ENCODE measurements at regions not wholly inside any gene's neighbourhood (a gene's known extent, or its start where the extent isn't known, plus 50 kb on each side); places are given as distances from the start of the nearest gene placed in this dataset.

GRCh38 chr4:59643682-59644081, 1556.4 kb upstream of the ADGRL3 start:
- Histone ChIP-seq H3K36me3 (ENCODE audit: low read depth, low read length) (no peaks in the 10 kb centered on the region), H3K9ac (ENCODE audit: low read length) (no peak overlapping the region), H3K79me2 (ENCODE audit: low read length) (no peaks in the 10 kb centered on the region), H3K27me3 (ENCODE audit: low read length) (no peaks in the 10 kb centered on the region), H3K9me3 (ENCODE audit: low read length) (peaks cover 5% of the 10 kb centered on the region; the same call in 1 of the 2 replicates), H3K27ac (ENCODE audit: low read length) (no peak overlapping the region), H3K4me2 (ENCODE audit: low read length) (no peak overlapping the region), H3K4me3 (ENCODE audit: low read length) (no peak overlapping the region), H3K4me1 (ENCODE audit: insufficient read depth, low read length) (no peaks in the 10 kb centered on the region), H4K20me1 (ENCODE audit: low read length) (no peaks in the 10 kb centered on the region), H2AFZ (ENCODE audit: low read length) (no peak overlapping the region), H3K9me2 (replicated peaks; ENCODE audit: low read length) (no peaks in the 10 kb centered on the region), H3F3A (ENCODE audit: low read length, unreplicated experiment) (no peaks in the 10 kb centered on the region)
- ChIA-PET CTCF (no interaction called here), POLR2A (ENCODE audit: unreplicated experiment) (no interaction called here)
- intact Hi-C loops (cut with micrococcal nuclease), result no loop called here
- TF ChIP-seq EZH2 (IDR thresholded peaks at IDR 0.05; ENCODE audit: low read length, unreplicated experiment) (no peak), EZH2phosphoT487 (IDR thresholded peaks at IDR 0.05; ENCODE audit: borderline replicate concordance, low read length) (no peak), CTCF (conservative IDR thresholded peaks at IDR 0.05; ENCODE audit: low read depth, low read length) (no peak)
- no TSS peak for BruUV-seq (replicated peaks)
- ATAC-seq (no peak), DNase-seq (no peak)

- ATAC-seq (no peak), DNase-seq (no peak)
- no peak overlapping the region for H3K9ac ChIP-seq (ENCODE audit: low read length)
- no TSS peak for BruUV-seq (replicated peaks)
- H3K79me2 ChIP-seq (ENCODE audit: low read length), result no peaks in the 10 kb centered on the region
- H2AFZ ChIP-seq (ENCODE audit: low read length), result no peak overlapping the region
- H3K27me3 ChIP-seq (ENCODE audit: low read length), result no peaks in the 10 kb centered on the region
- peaks cover 5% of the 10 kb centered on the region; the same call in 1 of the 2 replicates for H3K9me3 ChIP-seq (ENCODE audit: low read length)
- H3K27ac ChIP-seq (ENCODE audit: low read length), result no peak overlapping the region
- H3K36me3 ChIP-seq (ENCODE audit: low read depth, low read length), result no peaks in the 10 kb centered on the region
- H3K4me1 ChIP-seq (ENCODE audit: insufficient read depth, low read length), result no peaks in the 10 kb centered on the region
- intact Hi-C loops (cut with micrococcal nuclease), result no loop called here
- no peak for TF ChIP-seq EZH2phosphoT487 (IDR thresholded peaks at IDR 0.05; ENCODE audit: borderline replicate concordance, low read length)
- TF ChIP-seq CTCF (conservative IDR thresholded peaks at IDR 0.05; ENCODE audit: low read depth, low read length), result no peak
- no peak for TF ChIP-seq EZH2 (IDR thresholded peaks at IDR 0.05; ENCODE audit: low read length, unreplicated experiment)
- no peaks in the 10 kb centered on the region for H3F3A ChIP-seq (ENCODE audit: low read length, unreplicated experiment)
- no peaks in the 10 kb centered on the region for H3K9me2 ChIP-seq (replicated peaks; ENCODE audit: low read length)
- POLR2A ChIA-PET (ENCODE audit: unreplicated experiment), result no interaction called here
- CTCF ChIA-PET, result no interaction called here
- H3K4me3 ChIP-seq (ENCODE audit: low read length), result no peak overlapping the region
- no peak overlapping the region for H3K4me2 ChIP-seq (ENCODE audit: low read length)
- no peaks in the 10 kb centered on the region for H4K20me1 ChIP-seq (ENCODE audit: low read length)
Measured at GRCh38 chr4:59644765-59645164, 1555.4 kb upstream of the ADGRL3 start.

GRCh38 chr4:59646082-59646481, 1554.0 kb upstream of the ADGRL3 start:
- intact Hi-C loops (cut with micrococcal nuclease), result no loop called here
- Histone ChIP-seq H3K79me2 (ENCODE audit: low read length) (no peaks in the 10 kb centered on the region), H3K4me3 (ENCODE audit: low read length) (no peak overlapping the region), H3K36me3 (ENCODE audit: low read depth, low read length) (no peaks in the 10 kb centered on the region), H4K20me1 (ENCODE audit: low read length) (no peaks in the 10 kb centered on the region), H3F3A (ENCODE audit: low read length, unreplicated experiment) (no peaks in the 10 kb centered on the region), H3K9ac (ENCODE audit: low read length) (no peak overlapping the region), H3K27ac (ENCODE audit: low read length) (no peak overlapping the region), H3K9me2 (replicated peaks; ENCODE audit: low read length) (no peaks in the 10 kb centered on the region), H3K4me2 (ENCODE audit: low read length) (no peak overlapping the region), H2AFZ (ENCODE audit: low read length) (no peak overlapping the region), H3K27me3 (ENCODE audit: low read length) (no peaks in the 10 kb centered on the region), H3K9me3 (ENCODE audit: low read length) (peaks cover 5% of the 10 kb centered on the region; the same call in 1 of the 2 replicates), H3K4me1 (ENCODE audit: insufficient read depth, low read length) (no peaks in the 10 kb centered on the region)
- DNase-seq, result no peak
- ChIA-PET CTCF (no interaction called here), POLR2A (ENCODE audit: unreplicated experiment) (no interaction called here)
- no peak for ATAC-seq
- no peak for TF ChIP-seq EZH2phosphoT487 (IDR thresholded peaks at IDR 0.05; ENCODE audit: borderline replicate concordance, low read length)
- no peak for TF ChIP-seq CTCF (conservative IDR thresholded peaks at IDR 0.05; ENCODE audit: low read depth, low read length)
- no peak for TF ChIP-seq EZH2 (IDR thresholded peaks at IDR 0.05; ENCODE audit: low read length, unreplicated experiment)
- no TSS peak for BruUV-seq (replicated peaks)

Data from PC-3 (cell line).